ENCODE measurements at regions not wholly inside any gene's neighbourhood (a gene's known extent, or its start where the extent isn't known, plus 50 kb on each side); places are given as distances from the start of the nearest gene placed in this dataset.

DNA sequence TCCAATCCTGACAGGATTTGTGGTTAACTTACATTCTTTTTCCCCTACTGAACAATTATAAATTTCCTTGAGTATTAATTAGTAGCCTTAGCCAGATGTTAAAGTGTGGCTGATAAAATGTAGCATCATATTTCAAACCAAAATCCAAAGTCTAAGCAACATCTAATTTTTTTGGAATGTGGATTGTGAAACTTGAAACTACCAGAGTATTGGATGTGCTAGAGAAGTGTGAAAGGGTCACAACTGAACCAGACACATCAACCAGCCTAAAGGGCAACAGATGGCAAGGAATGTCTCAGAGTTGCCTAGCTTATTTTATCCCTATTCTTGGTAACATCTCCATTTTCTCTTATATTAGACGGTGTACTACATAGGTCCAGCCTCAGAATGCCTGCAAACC is 153.1 kb upstream of the DCN start:
- TF ChIP-seq, protein P1, sequence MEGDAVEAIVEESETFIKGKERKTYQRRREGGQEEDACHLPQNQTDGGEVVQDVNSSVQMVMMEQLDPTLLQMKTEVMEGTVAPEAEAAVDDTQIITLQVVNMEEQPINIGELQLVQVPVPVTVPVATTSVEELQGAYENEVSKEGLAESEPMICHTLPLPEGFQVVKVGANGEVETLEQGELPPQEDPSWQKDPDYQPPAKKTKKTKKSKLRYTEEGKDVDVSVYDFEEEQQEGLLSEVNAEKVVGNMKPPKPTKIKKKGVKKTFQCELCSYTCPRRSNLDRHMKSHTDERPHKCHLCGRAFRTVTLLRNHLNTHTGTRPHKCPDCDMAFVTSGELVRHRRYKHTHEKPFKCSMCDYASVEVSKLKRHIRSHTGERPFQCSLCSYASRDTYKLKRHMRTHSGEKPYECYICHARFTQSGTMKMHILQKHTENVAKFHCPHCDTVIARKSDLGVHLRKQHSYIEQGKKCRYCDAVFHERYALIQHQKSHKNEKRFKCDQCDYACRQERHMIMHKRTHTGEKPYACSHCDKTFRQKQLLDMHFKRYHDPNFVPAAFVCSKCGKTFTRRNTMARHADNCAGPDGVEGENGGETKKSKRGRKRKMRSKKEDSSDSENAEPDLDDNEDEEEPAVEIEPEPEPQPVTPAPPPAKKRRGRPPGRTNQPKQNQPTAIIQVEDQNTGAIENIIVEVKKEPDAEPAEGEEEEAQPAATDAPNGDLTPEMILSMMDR (IDR thresholded peaks at IDR 0.05; ENCODE audit: low read depth, low read length) = no peak
- TF ChIP-seq EZH2phosphoT487 (IDR thresholded peaks at IDR 0.05; ENCODE audit: low read depth) = no peak
- Histone ChIP-seq H3K4me2 (ENCODE audit: low read length) (no peak overlapping the region), H2AFZ (ENCODE audit: low read depth, low read length) (no peak overlapping the region), H4K20me1 (ENCODE audit: insufficient read depth, low read length) (no peaks in the 10 kb centered on the region), H3K9me3 (ENCODE audit: insufficient read depth, low read length) (no peaks in the 10 kb centered on the region), H3K9ac (ENCODE audit: low read length) (no peak overlapping the region), H3K79me2 (ENCODE audit: low read length) (no peaks in the 10 kb centered on the region), H3K27ac (ENCODE audit: low read length) (no peak overlapping the region), H3K4me1 (ENCODE audit: low read length) (no peaks in the 10 kb centered on the region), H3K36me3 (replicated peaks; ENCODE audit: low read depth, low read length) (no peaks in the 10 kb centered on the region), H3K4me3 (ENCODE audit: low read length) (no peak overlapping the region), H3K27me3 (ENCODE audit: low read depth, low read length) (no peaks in the 10 kb centered on the region)

- Histone ChIP-seq H3K4me3 (ENCODE audit: low read length) (no peak overlapping the region), H3K27ac (ENCODE audit: low read length) (no peak overlapping the region), H3K9me3 (ENCODE audit: insufficient read depth, low read length) (no peaks in the 10 kb centered on the region), H3K4me1 (ENCODE audit: low read length) (no peaks in the 10 kb centered on the region), H3K36me3 (replicated peaks; ENCODE audit: low read depth, low read length) (no peaks in the 10 kb centered on the region), H3K9ac (ENCODE audit: low read length) (no peak overlapping the region), H4K20me1 (ENCODE audit: insufficient read depth, low read length) (no peaks in the 10 kb centered on the region), H3K4me2 (ENCODE audit: low read length) (no peak overlapping the region), H3K79me2 (ENCODE audit: low read length) (no peaks in the 10 kb centered on the region), H3K27me3 (ENCODE audit: low read depth, low read length) (no peaks in the 10 kb centered on the region), H2AFZ (ENCODE audit: low read depth, low read length) (no peak overlapping the region)
- TF ChIP-seq, protein P1 (IDR thresholded peaks at IDR 0.05; ENCODE audit: low read depth, low read length) = no peak
- no peak for TF ChIP-seq EZH2phosphoT487 (IDR thresholded peaks at IDR 0.05; ENCODE audit: low read depth)
Observed at GRCh38 chr12:91333966-91334365, 151.3 kb upstream of the DCN start.

- no peaks in the 10 kb centered on the region for H3K27me3 ChIP-seq (ENCODE audit: low read depth, low read length)
- H3K27ac ChIP-seq (ENCODE audit: low read length) = no peak overlapping the region
- H3K4me2 ChIP-seq (ENCODE audit: low read length) = no peak overlapping the region
- TF ChIP-seq, protein P1 (IDR thresholded peaks at IDR 0.05; ENCODE audit: low read depth, low read length) = peak; percentile 36
- no peak for TF ChIP-seq EZH2phosphoT487 (IDR thresholded peaks at IDR 0.05; ENCODE audit: low read depth)
- H3K79me2 ChIP-seq (ENCODE audit: low read length) = no peaks in the 10 kb centered on the region
- no peak overlapping the region for H2AFZ ChIP-seq (ENCODE audit: low read depth, low read length)
- H3K36me3 ChIP-seq (replicated peaks; ENCODE audit: low read depth, low read length) = no peaks in the 10 kb centered on the region
- H4K20me1 ChIP-seq (ENCODE audit: insufficient read depth, low read length) = no peaks in the 10 kb centered on the region
- no peak overlapping the region for H3K4me3 ChIP-seq (ENCODE audit: low read length)
- H3K9ac ChIP-seq (ENCODE audit: low read length) = no peak overlapping the region
- H3K9me3 ChIP-seq (ENCODE audit: insufficient read depth, low read length) = no peaks in the 10 kb centered on the region
- H3K4me1 ChIP-seq (ENCODE audit: low read length) = no peaks in the 10 kb centered on the region
Observed at GRCh38 chr12:91332302-91332701, 149.7 kb upstream of the DCN start.

DNA sequence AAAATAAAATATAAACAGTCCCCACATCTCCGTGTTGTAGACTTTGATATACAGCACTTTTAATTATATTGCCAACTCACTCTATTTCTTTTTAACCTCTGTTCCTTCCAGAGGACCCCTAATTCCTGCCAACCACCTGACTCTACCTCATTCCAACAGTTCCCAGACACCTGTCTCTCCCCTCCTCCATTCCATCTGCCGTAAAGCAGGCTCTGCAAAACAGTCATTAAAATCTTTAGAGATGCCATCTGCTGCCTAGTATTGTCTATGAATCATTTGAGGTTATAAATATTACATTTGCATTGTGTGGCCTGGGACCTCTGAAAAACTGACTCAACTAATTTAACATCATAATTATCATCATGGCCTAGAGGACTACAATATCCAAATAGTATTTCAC is 148.8 kb upstream of the DCN start:
- Histone ChIP-seq H3K27ac (ENCODE audit: low read length) (no peak overlapping the region), H3K4me2 (ENCODE audit: low read length) (no peak overlapping the region)
- TF ChIP-seq, protein P1 (IDR thresholded peaks at IDR 0.05; ENCODE audit: low read depth, low read length) = no peak
- TF ChIP-seq EZH2phosphoT487 (IDR thresholded peaks at IDR 0.05; ENCODE audit: low read depth) = no peak

More for the DNA sequence above, 148.8 kb upstream of the DCN start:
- no peaks in the 10 kb centered on the region for H3K36me3 ChIP-seq (replicated peaks; ENCODE audit: low read depth, low read length)
- no peaks in the 10 kb centered on the region for H3K9me3 ChIP-seq (ENCODE audit: insufficient read depth, low read length)
- no peaks in the 10 kb centered on the region for H3K27me3 ChIP-seq (ENCODE audit: low read depth, low read length)
- H3K4me3 ChIP-seq (ENCODE audit: low read length) = no peak overlapping the region
- H3K79me2 ChIP-seq (ENCODE audit: low read length) = no peaks in the 10 kb centered on the region
- H3K4me1 ChIP-seq (ENCODE audit: low read length) = peaks cover under 1% of the 10 kb centered on the region; the same call in 1 of the 2 replicates
- H4K20me1 ChIP-seq (ENCODE audit: insufficient read depth, low read length) = no peaks in the 10 kb centered on the region
- H3K9ac ChIP-seq (ENCODE audit: low read length) = no peak overlapping the region
- no peak overlapping the region for H2AFZ ChIP-seq (ENCODE audit: low read depth, low read length)

Data from OCI-LY3 (cell line).